G401.6 (cell line): ENCODE measurements at regions not wholly inside any gene's neighbourhood (a gene's known extent, or its start where the extent isn't known, plus 50 kb on each side); places are given as distances from the start of the nearest gene placed in this dataset.

ENCODE experiments used
- FAIRE-seq: peaks from 2 replicates; lab custom pipeline; 2012; peaks lifted over from hg19 to GRCh38; lab: Jason Lieb, UNC

- no peak for FAIRE-seq
Measured at GRCh38 chr5:18114151-18114757, 480.0 kb downstream of the TAF11L14 start.

GRCh38 chr5:18117968-18118367 is 483.7 kb downstream of the TAF11L14 start:
- no peak for FAIRE-seq

GRCh38 chr5:18119156-18119785 is 485.0 kb downstream of the TAF11L14 start:
- FAIRE-seq: no peak

DNA sequence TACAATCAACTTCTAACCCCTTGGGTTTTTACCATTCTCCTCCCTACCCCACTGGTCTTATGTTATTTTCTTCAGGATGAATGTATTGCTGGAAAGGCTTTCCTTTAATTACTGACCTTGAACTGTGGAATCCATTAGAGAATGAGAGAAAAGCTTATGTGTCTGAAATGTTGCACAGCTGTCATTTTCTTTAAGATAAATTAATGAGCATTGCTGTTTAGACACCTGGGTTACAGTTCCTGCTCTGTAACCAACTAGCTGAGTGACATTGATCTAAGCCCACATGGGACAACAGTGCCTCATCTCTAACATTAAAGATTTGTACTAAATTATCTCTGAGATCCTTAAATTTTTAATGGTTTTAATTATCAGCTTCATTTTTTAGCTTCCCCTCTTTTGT is 507.0 kb downstream of the TAF11L14 start:
- FAIRE-seq: no peak

DNA sequence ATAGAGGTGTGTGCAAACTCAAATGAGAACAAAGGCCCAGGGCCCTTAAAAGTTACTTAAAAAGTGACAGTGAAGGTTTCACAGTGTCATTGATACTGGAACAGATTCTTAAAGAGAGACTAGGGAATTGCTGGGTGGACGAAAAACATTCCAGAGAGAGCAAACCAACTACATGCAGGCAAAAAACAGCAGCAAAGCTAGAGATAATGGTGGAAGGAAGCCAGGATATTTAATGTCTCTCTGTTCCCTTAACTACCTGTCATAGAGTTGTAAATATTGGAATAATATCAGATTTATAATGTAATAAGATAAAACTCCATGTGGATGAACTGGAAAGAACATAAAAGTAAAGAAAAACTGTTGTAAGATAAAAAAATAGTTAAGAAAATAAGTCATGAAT is 508.6 kb downstream of the TAF11L14 start:
- FAIRE-seq: no peak

DNA sequence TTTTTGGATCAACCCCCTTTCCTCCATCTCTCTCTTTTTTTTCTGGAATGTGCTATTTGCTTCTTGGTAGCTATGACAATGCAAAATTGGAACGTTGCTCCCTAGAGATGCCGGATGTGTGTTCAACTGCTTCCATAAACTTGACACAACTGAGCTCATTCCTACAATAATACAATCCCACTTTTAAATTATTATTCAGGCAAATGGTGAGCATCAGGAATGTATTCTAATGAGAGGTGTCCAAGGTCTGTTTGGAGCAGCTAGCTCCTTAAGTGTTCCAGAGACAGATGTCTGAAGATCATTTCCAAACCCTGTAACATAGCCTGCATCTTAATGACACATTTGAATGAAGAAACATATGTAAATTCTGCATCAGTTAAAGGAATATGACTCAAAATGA is 518.4 kb downstream of the TAF11L14 start:
- FAIRE-seq: no peak

GRCh38 chr5:18158166-18158565 is 523.9 kb downstream of the TAF11L14 start:
- FAIRE-seq: no peak

DNA sequence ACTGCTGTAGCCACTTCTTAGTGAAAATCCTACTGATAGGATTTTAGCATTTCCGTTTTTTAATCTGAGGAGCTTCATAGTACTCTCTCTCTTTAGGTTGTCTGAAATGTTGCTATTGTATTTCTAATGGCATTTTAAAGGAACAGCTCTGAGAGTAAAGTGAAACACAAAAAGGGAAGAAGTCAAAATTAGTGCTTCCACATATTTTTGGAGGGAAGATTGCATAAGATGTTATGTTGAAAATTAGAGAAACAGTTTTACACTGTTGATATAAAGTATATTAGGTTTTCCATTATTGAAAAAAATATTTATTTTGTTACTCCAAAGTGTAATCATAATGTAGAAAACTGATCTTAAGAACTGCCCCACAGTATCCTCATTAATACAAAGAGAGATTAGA is 525.1 kb downstream of the TAF11L14 start:
- no peak for FAIRE-seq

DNA sequence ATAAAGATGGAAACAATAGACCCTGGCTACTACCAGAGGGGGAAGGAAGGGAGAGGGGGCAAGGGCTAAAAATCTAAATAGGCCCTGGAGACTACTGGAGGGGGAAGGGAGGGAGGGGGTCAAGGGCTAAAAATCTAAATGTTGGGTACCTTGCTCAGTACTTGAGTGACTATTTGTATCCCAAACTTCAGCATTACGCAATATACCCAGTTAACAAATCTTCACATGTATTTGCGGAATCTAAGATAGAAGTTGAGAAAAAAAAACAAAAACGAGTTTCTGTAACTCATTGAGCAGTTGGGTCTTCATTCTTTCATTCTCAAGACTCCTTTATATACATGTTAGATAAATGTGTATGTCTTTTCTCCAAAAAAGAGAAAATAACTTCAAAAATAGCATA is 537.4 kb downstream of the TAF11L14 start:
- no peak for FAIRE-seq

DNA sequence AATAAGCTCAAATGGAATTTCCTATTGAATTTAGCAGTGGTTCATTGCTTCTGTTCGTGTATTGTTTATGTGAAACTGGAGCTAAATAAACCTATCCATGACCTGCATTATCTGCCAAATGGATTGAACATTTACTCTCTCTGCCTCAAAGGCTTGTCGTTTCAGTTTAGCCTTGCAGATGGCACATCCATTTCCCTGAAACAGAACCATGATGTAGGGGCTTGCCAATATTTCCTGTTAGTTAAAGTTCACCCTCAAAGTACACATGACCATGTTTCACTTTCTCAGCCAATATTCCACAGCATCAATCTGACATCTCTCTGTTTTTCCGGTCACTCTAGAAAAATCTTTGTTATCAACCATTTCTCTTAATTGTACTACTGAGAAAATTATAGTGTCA is 545.3 kb downstream of the TAF11L14 start:
- no peak for FAIRE-seq

- FAIRE-seq: no peak
Measured at GRCh38 chr5:18181575-18181974, 547.3 kb downstream of the TAF11L14 start.

DNA sequence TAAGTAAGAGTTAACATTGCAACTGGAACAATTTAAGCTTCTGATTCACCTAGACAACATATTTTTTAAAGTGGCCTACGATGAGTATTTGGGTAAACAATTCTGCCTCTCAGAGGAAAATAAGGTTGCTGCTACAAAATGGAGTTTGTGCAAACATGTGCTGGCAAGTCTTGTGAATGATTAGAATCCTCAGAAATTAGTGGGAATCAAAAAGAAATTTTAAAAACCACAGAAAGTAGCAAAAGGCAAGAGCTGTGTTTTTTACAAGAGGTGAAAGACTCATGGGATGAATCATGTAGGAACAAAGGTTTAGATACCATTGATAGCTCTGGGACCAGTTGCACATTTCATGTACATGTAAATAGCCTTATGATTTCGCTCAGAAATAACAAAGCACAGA is 561.6 kb downstream of the TAF11L14 start:
- FAIRE-seq: no peak

- no peak for FAIRE-seq
Measured at GRCh38 chr5:18197734-18198133, 563.5 kb downstream of the TAF11L14 start.

DNA sequence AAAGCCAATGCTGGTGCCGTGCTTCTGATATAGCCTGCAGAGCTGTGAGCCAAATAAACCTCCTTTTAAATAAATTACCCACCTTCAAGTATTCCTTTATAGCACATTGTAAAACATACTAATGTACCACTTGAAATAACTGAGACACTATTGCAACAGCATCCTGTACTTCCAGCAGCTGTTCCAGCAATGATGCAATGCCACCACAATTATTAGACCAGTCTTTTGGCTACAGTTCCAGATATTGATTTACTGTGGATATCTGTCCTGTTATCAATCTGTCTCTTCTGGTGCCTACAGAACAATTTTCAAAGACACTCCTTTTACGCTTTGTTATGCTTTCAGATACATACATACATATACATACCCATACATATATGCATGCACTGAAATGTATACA is 567.9 kb downstream of the TAF11L14 start:
- FAIRE-seq: no peak

DNA sequence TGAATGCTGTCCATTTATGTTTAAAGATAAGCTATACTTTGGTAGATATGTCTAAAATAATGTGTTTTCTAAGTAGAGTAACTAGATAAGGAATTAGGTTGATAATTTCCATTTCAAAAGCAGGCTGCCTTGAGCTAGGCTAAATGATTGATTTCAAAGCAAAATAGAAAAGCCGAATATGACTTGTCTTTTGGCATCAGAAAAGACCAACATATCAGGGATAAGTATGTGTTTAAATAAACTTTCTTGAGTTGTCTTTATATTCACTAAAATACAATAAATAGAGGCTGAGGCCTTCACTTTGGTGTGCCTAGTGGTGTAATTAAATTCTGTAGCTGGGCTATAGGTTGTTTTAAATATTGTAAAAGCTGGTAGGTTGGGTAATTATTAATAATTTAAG is 569.0 kb downstream of the TAF11L14 start:
- no peak for FAIRE-seq

DNA sequence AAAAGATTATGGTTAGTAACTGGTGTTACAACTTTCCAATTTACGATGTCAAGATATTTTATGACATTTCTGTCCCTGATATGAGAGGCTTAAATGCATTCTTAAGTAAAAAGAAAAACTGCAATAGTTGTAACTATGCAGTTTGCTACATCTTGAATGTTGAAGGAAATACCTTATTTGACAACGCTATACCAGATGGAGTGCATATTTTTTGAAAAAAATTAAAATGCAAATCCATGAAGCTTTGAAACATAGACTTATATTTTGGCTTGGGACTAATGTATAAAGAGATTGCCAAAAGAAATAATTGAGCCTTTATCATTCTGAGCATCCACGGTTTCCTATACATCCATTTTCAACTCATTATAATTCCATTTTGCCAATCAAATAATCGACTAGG is 579.4 kb downstream of the TAF11L14 start:
- no peak for FAIRE-seq

DNA sequence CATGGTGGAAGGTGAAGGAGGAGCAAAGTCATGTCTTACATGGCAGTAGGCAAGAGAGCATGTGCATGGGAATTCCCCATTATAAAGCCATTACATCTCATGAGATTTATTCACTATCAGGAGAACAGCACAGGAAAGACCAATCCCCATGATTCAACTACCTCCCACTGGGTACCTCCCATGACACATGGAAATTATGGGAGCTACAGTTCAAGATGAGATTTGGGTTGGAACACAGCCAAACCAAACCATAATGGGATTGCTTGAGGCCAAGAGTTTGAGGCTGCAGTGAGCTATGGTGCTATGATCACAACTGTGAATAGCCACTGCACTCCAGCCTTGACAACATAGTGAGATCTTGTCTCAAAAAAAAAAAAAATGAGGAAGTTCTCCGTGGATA is 581.8 kb downstream of the TAF11L14 start:
- no peak for FAIRE-seq

DNA sequence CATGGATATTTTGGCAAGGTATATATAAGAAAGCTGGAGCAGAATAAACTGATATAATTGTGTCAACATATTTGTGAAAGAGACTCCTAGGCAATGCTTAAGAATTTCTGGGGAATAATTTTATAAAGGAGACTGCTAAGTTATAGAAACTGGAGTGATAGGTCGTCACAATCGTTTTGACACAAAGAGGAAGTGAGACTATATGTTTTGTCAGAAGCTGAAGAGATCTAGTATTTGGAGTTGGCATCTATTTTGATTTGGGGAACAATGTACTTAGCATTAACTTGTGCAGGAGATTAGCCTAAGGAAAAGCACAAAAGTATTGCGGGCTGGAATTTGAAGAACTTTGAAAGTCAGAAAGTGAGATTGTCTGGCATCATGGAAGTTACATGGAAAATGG is 582.5 kb downstream of the TAF11L14 start:
- no peak for FAIRE-seq

DNA sequence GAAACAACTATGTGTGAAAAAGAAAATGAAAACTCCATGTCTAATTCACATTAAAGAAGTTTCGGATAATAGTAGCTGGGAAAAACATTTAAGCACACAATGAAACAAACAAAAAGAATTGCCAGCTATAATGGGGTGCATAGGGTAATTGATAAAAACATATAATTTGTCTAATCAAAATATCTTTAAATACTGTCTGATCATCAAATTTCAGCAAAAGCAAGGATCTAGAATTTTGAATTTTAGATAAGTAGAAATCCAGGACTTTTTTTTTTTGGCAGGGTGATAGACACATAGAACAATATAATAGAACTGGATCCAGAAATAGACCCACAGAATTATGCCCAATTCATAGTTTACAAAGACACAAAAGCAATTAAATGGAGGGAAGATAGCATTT is 585.0 kb downstream of the TAF11L14 start:
- FAIRE-seq: no peak

- FAIRE-seq: no peak
Measured at GRCh38 chr5:18220631-18221030, 586.4 kb downstream of the TAF11L14 start.

- FAIRE-seq: no peak
Measured at GRCh38 chr5:18236386-18236785, 602.1 kb downstream of the TAF11L14 start.

DNA sequence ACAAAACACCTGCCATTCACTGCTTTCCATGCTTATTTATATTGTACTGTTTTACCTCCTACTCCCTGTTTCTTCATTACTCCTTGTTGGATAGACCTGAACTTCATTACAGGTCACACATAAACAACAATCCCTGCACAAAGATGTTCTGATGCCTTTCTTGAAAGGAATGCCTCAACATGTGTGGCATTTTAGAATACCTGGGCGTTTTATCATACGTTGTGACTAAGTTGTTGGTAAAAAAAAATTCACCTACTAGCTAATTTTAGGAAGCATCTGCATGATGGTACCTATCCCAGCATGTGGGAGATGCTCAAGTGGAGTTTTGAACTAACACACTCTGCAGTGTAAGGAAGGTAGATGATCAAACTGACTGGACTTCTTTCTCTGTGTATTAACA is 604.1 kb downstream of the TAF11L14 start:
- no peak for FAIRE-seq

DNA sequence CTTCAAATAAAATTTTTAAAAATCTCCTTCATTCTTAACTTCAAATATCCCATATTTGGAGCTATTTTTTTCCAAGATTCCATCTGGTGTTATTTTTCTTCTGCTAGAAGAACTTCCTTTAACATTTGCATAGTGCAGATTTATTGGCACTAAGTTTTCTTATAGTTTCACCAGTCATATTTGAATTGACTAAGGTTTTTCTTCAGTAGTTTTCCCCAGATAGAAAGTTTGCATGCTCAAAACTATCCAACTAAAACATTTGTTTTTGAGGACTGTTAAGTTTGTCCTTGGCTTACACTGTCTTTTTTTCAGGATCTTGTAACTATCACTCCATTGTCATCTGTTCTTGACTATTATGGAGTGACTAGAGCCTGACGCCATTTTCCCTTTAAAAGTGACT is 606.7 kb downstream of the TAF11L14 start:
- no peak for FAIRE-seq

GRCh38 chr5:18243846-18244245 is 609.6 kb downstream of the TAF11L14 start:
- no peak for FAIRE-seq

DNA sequence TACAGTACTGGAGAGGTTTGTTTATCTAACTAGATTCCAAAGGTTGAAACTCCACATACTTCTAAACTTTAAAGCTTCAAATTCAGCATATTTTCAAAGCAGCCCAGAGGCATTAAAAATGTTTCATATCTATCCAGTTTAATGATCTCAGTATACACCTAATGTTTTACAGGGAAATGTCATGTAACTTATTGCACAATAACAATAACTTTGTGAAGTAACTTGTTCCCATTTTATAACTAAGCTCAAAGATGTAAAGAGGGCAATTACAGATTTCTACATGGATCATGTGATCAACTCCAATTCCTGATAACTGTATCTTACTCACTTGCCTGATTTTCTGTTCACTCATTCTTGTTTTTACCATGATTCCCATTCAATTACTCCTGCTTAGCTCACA is 610.0 kb downstream of the TAF11L14 start:
- no peak for FAIRE-seq
